Dedifferentiated amniotic fluid mesenchymal stem cell (primary cell): ENCODE measurements at regions not wholly inside any gene's neighbourhood (a gene's known extent, or its start where the extent isn't known, plus 50 kb on each side); places are given as distances from the start of the nearest gene placed in this dataset.
"Not testable (repeated sequence)": the region's sequence is repeated elsewhere in the genome, so short reads cannot be mapped to it uniquely, and the experiment has no call there.

Experiments
- DNase-seq: peaks from one replicate; pipeline ENCODE4 v3.0.0-alpha.2; 2016; ENCODE audit errors: extremely low spot score

GRCh38 chr9:33623658-33624586 lies 99.9 kb downstream of the ANKRD18B start:
- peak; percentile 77 for DNase-seq

- not testable (repeated sequence) for DNase-seq
Measured at GRCh38 chr9:33628318-33628717, 104.3 kb downstream of the ANKRD18B start.

GRCh38 chr9:33628865-33629410 lies 104.9 kb downstream of the ANKRD18B start:
- no peak for DNase-seq

DNA sequence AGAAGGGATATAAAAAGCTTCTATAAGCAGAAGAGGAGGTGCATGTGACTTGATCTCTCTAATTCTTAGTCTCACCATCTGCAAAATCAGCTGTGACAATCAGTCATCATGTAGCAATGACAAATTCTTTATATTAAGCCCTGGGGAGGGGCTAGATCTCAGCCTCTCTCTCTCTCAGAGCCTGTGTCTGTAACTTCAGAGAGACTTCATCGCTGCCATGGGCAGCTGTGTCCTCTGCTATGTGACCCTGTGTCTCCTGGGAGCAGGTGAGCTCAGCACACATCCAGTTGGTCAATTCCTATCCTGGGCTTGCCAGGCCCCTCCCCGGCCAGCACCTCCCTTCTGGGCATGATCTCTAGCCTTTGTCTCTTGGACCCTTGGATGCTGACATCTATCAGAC lies 109.6 kb downstream of the ANKRD18B start:
- DNase-seq: no peak

- no peak for DNase-seq
Measured at GRCh38 chr9:33637881-33638280, 113.8 kb downstream of the ANKRD18B start.

GRCh38 chr9:33638391-33638915 lies 114.4 kb downstream of the ANKRD18B start:
- DNase-seq: no peak

GRCh38 chr9:33645706-33646105 lies 121.7 kb downstream of the ANKRD18B start:
- DNase-seq: no peak

DNA sequence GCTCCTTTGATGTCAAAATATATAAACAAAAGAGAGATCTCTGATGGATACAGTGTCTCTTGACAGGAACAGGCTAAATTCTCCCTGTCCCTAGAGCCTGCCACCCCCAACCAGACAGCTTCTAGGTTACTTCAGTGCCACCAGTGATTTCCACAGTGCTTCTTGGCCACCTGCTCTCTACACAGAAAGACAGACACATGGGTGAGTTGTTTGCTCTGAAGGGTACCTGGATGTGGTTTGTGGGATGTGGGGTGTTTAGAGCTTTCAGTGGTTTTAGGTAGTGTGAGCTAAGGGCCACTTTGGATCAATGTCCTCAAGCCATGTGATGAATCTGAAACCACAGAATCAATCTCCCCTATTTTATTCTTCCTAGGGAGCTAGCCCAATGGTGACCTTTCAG lies 125.4 kb downstream of the ANKRD18B start:
- DNase-seq: no peak

DNA sequence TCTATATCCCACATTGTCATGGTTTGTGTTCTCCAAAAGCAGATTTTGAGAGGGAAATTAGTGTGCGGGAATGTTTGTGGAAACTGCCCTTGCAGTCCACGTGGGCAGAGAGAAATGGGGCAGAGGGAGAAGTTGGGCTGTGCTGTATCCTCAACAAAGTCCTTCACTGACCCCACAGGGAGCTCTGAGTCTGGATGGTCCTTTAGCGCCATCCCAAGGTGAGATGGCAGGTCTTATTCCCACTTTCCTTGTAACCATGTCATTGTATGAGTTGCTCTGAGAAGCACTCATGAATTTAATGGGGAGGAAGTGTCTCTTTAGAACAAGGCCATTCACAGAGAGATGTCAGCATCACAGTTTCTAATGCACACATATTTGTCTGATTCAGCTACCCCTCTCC lies 127.1 kb downstream of the ANKRD18B start:
- no peak for DNase-seq

DNA sequence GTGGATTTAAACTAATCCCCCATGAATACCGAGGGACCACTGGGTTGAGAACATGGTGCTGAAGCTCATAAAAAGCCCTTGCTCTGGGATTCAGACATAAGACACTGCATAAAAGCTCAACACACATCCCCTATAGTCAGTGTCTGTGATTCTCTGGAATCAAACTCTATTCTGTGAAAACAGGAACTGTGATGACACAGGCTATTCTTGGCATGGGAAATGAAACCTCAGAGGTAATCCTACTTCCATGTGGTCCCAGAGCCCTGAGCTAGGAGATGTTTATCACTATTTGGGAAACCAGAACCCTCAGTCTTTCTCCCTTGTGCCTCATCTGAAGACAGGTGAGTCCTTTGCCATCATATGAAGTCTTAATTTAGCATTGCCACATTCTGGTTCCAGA lies 135.4 kb upstream of the PRSS3 start:
- DNase-seq: no peak

DNA sequence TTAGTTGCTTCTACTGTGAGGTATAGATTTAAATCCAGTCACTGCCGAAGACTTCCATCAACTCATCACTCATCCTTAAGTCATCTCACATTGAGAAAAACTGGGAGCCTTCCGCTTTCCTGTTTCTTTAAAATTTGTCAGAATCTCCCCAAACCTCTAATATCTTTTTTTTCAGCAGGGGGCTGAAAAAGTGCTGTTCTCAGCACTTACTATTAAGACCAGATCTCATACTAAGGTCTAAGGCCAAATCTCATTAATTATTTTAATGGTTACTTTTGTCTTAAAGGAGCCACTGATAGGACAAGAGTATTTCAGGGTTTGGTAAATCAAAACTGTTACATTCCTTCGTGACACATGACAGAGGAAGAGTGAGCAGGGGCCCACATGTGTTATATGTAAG lies 134.6 kb upstream of the PRSS3 start:
- DNase-seq: no peak

DNA sequence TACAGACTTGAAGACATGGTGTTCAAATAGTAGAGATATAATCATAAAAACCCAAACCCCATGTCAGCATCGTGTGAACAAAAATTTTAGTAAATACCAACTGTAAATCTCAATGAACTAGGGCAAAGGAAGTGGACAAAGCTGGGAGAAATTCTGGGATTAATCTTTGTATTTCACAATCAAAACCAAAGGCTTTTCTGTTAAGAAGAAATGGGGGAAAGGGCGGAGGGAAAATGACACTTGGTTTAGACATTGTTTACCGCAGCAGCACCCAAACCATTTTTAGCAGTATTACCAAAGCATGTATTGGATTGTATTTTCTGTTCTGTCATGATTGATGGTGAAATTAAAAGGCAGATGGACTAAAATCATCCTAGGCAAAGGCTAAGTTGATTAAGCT lies 134.2 kb upstream of the PRSS3 start:
- DNase-seq: no peak

DNA sequence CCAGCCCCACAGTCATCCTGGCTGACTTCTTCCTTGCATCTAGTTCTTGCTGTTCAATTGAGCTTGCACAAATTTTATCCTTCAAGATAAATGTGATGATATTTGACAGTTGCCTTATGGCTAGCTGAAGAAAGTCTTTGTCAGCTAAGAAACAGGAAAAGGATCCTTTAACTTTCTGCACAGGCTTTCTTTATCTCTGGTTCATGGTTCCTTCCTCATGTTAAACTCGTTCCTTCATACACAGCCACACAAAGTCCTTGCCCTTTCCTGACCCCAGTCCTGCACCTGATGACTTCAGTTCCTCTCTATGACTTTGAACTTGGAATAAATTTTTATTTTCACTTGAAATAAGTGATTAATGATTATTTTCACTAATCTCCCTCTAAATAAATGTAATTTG lies 132.5 kb upstream of the PRSS3 start:
- DNase-seq: no peak

DNA sequence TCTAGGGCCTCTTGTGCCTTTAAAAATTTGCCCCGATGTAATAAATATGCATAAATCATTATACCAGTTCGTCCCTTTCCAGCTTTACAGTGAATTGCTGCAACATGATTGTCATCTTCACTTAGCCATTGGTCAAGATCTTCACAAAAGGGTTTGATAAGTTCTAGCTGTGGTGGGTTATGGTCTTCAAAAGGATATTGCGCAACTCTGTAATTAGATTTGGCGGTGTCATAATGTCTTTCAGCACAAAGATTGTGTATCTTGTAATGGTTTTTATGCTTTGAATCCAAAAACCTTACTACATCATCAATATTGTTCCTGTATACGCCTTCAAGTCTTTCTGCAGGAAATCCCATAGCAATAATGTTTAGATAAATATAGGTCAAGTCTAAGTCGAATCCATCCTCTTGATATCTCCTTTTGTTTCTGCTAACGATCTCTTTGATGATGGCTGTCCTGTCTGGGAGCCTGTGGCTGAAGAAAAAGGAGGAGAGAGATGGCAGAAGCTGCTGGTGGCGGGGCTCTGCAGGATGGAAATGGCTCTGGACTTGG lies 119.1 kb upstream of the PRSS3 start:
- DNase-seq: not testable (repeated sequence)

GRCh38 chr9:33676746-33677505 lies 118.4 kb upstream of the PRSS3 start:
- no peak for DNase-seq

DNA sequence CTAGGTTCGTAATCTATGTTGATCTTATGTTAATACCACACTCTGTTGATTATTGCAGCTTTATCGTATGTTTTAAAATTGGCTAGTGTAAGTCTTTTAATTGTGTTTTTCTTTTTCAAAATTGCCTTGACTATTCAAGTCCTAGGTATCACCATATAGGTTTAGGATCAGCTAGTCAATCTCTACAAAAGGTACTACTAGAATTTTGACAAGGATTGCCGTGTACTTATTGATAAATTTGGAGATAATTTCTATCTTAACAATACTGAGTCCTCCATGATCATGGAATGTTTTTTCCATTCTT lies 117.9 kb upstream of the PRSS3 start:
- DNase-seq: no peak

DNA sequence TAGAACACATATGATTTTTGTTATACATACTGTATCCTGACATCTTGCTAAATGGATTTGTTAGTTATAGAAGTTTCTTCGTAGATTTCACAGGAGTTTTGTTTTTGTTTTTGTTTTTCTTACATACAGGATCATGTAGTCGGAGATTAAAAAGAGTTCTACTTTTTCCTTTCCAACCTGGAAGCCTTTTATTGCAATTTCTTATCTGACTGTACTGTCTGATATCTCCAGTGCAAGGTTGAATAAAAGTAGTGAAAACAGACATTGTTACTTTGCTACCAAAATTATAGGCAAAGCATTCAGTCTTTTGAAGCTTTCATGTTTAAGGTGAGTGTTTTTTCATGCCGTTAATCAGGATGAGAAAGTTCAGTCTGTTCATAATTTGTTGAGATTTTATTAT lies 117.4 kb upstream of the PRSS3 start:
- DNase-seq: no peak

- no peak for DNase-seq
Measured at GRCh38 chr9:33682551-33682950, 112.8 kb upstream of the PRSS3 start.

DNA sequence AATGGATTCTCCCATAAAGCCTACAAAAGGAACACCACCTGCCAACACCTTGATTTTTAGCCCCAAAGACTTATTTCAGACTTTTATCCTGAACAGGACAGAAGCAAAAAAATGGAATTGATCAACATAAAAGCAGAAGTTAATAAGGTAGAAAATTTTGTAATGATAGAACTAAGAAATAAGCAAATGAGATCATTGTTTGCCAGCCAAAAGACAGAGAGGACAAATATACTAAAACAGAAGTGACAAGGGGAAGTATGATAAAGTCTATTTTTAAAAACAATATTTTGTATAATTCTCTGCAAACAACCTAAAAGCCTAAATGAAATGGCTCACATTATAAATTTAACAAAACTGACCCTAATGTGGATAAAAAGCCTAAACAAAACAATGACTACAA lies 110.5 kb upstream of the PRSS3 start:
- no peak for DNase-seq

DNA sequence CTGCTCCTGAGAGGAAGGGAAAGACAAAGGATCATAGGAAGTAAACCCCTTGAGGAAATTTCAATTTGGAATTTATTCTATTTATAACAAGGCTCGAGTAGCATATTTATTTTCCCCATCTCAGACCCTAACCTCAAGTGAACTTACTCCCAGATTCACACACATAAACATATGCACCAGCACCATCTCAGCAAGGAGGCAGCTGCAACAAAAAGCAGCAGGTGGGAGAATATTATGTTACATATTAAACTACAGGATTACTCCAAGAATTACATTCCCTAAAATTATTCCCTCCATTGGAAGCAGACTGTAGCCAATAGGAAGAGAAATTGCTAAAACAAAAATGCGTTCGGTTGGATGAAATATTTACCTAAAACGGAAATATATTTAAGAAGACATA lies 108.4 kb upstream of the PRSS3 start:
- DNase-seq: no peak

GRCh38 chr9:33687779-33688178 lies 107.6 kb upstream of the PRSS3 start:
- DNase-seq: no peak

DNA sequence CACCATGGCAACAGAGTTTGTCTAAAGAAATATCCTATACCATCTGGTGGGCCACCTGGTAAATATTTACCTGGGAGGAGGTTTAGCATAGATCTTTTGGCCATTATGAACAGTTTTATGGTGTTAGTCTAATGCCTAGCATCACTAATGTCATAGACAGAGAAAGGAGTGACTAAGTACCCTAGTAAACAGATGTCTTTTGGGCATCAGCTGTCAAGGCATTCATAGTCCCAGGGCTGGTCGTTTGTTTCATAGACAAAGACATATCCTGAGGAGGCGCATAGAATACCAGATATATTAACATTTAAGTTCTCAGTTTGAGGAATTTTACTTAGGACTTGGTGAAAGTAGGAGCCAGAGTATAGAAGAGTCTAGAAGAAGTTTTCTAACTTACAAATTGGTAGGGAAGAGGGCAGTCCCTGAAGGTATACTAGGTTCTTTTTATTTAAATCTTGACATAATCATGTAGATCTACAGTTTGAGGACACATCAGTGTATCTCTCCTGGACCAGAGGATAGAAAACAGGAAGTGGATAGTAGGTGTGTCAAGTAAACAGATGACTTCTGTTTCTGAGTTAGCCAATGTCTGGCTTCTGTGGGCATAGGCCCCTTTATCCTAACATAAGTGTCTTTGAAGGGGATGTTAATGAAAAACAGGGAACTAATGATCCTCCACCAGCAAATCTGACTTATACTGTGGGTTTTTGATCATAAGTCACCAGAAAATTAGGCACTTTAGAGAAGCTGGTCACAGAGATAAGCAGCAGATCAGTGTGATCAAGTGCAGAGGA lies 105.0 kb upstream of the PRSS3 start:
- DNase-seq: no peak
